Naive thymus-derived CD8-positive, alpha-beta T cell (primary cell): ENCODE measurements at regions not wholly inside any gene's neighbourhood (a gene's known extent, or its start where the extent isn't known, plus 50 kb on each side); places are given as distances from the start of the nearest gene placed in this dataset.

Experiments used
- ATAC-seq, 2 donors: fragments of 150-1000 bp; cut with Tn5 transposase in 1 of 2; sonication (Bioruptor Pico), chemical (Tn5 transposase) in 1 of 2; 1 replicate in 1 of 2; 2 replicates in 1 of 2; pipeline ENCODE4 v1.10.0; 2021; ENCODE audit warnings: mild to moderate bottlenecking in 2 of 2, moderate library complexity in 2 of 2
- POLR2A ChIA-PET: fragments of 350-600 bp; sonication (Branson Sonifier 250); formaldehyde crosslinking; loops from one replicate; lab custom pipeline; 2021; ENCODE audit warnings: antibody characterized with exemption; lab: Charles Lee
- DNase-seq, 10 donors: peaks; one replicate each; pipeline versions ENCODE4 v3.0.0 to v3.0.0-alpha.2; 2020 to 2022
- H3K27ac Mint-ChIP-seq, 10 donors: one replicate each; pipeline ENCODE4 v1.8.0; 2020 to 2022; ENCODE audit warnings: mild to moderate bottlenecking in 10 of 10, mixed read lengths in 10 of 10, moderate library complexity in 4 of 10, inconsistent platforms in 1 of 10
- H3K27me3 Mint-ChIP-seq, 5 donors: one replicate each; pipeline ENCODE4 v1.8.0; 2021 to 2022; ENCODE audit warnings: mixed read lengths in 5 of 5
- H3K36me3 Mint-ChIP-seq, 3 donors: one replicate each; pipeline ENCODE4 v1.8.0; 2020 to 2022; ENCODE audit warnings: mixed read lengths in 3 of 3, mild to moderate bottlenecking in 2 of 3, inconsistent platforms in 1 of 3
- H3K4me1 Mint-ChIP-seq, 4 donors: one replicate each; pipeline ENCODE4 v1.8.0; 2021 to 2022; ENCODE audit warnings: mixed read lengths in 4 of 4
- H3K4me3 Mint-ChIP-seq, 10 donors: one replicate each; pipeline ENCODE4 v1.8.0; 2020 to 2022; ENCODE audit warnings: mild to moderate bottlenecking in 10 of 10, mixed read lengths in 10 of 10, moderate library complexity in 6 of 10, inconsistent platforms in 1 of 10
- H3K9me3 Mint-ChIP-seq, 9 donors: one replicate each; pipeline ENCODE4 v1.8.0; 2020 to 2022; ENCODE audit warnings: mixed read lengths in 9 of 9, mild to moderate bottlenecking in 3 of 9, inconsistent platforms in 1 of 9, moderate library complexity in 1 of 9

DNA sequence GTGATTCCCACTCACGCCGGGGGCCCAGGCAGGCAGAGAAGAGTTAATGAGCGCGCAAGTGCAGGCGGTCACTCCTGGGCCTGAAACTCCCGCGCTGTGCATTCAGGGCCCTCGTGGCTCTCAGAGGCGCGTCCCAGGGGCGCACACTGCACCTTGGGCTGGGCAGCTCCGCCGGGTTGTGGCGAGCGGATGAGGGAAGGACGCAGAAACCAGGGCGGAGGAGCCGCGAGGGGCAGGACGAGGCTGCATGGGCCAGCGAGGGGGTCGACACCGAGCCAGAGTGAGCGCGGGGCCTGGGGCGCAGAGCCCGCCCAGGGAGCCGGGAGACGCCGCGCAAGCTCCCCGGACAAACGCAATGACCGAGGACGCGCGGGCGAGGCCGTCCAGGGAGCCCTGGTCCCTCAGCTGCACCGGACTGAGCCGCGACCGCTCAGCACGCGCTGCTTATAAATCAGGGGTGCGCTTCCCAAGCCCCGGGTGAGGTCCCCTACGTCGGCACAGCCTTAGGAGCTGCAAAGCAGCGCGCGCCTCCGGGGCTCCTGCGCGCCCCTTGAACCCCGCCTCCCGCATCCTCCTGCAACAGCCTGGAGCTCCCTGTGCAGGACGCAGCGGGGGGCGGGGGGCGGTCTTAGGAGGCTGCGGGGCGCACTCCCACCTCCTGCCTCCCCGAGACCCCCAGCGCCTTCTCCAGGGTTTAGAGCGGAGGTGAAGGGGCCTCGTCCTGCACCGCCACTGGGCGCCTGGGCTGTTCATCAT, 180.2 kb upstream of the ALKAL2 start:
- peaks cover 17 to 67% (median 31%) of the 10 kb centered on the region in 5 donors for H3K27me3 Mint-ChIP-seq
- DNase-seq (no peak), ATAC-seq (no peak)
- peaks cover 0 to 10% (median 6%) of the 10 kb centered on the region in 9 donors for H3K9me3 Mint-ChIP-seq
- H3K27ac Mint-ChIP-seq = no peak overlapping the region
- peaks cover 5 to 21% (median 8%) of the 10 kb centered on the region in 4 donors for H3K4me1 Mint-ChIP-seq
- POLR2A ChIA-PET = no interaction called here
- H3K4me3 Mint-ChIP-seq = peak overlapping the region; percentile 12 to 75 (median 44)
- H3K36me3 Mint-ChIP-seq = peaks cover 0 to 8% (median 3%) of the 10 kb centered on the region in 3 donors

DNA sequence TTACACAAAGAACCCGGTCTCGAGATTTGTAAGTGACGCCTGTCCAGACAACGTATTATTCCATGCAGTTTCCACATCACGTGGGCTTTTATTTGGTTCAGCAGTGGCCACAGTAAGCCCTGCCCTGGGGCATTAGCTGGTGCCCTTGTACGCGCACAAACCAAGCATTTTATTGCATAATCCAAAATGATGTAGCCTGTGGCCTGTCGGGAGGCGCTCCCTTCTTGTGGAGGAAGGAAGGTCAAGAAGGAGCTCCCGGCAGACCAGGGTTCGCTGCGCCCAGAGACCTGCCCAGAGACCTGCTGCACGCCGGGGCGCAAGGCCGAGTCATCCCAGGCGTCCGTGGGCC, 179.6 kb upstream of the ALKAL2 start:
- H3K27ac Mint-ChIP-seq = no peak overlapping the region
- H3K4me1 Mint-ChIP-seq = peaks cover 5 to 22% (median 8%) of the 10 kb centered on the region in 4 donors
- H3K9me3 Mint-ChIP-seq = peaks cover 0 to 5% (median 1%) of the 10 kb centered on the region in 9 donors
- DNase-seq (no peak), ATAC-seq (no peak)
- POLR2A ChIA-PET = no interaction called here
- H3K36me3 Mint-ChIP-seq = peaks cover 0 to 3% (median 0%) of the 10 kb centered on the region in 3 donors
- H3K27me3 Mint-ChIP-seq = peaks cover 17 to 73% (median 31%) of the 10 kb centered on the region in 5 donors
- H3K4me3 Mint-ChIP-seq = peak overlapping the region; percentile 12 to 75 (median 44)

DNA sequence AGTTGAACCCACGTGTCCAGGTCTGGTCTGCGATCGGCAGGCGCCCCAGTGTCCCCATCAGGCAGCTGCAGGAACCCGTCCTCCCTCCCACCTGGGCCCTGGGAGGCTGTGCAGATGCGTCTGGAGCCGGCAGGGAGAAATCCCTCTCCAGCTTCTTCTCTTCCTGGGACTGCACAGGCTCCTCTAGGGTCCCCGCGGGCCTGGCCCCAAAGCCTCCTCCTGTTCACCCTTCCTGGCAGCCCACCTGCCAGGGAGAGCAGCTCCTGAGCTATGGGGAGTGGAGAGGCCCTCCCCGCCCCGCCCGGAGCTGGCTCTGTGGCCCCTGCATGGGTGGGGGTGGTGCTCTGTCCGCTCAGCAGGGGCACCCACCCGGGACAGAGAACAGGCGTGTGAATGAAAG, 179.2 kb upstream of the ALKAL2 start:
- H3K27ac Mint-ChIP-seq = no peak overlapping the region
- no peaks in the 10 kb centered on the region for H3K36me3 Mint-ChIP-seq
- H3K4me1 Mint-ChIP-seq = peaks cover 5 to 26% (median 8%) of the 10 kb centered on the region in 4 donors
- H3K9me3 Mint-ChIP-seq = peaks cover 0 to 2% (median 0%) of the 10 kb centered on the region in 9 donors
- DNase-seq = no peak
- POLR2A ChIA-PET = no interaction called here
- no peak for ATAC-seq
- peaks cover 17 to 77% (median 33%) of the 10 kb centered on the region in 5 donors for H3K27me3 Mint-ChIP-seq
- no peak overlapping the region for H3K4me3 Mint-ChIP-seq

DNA sequence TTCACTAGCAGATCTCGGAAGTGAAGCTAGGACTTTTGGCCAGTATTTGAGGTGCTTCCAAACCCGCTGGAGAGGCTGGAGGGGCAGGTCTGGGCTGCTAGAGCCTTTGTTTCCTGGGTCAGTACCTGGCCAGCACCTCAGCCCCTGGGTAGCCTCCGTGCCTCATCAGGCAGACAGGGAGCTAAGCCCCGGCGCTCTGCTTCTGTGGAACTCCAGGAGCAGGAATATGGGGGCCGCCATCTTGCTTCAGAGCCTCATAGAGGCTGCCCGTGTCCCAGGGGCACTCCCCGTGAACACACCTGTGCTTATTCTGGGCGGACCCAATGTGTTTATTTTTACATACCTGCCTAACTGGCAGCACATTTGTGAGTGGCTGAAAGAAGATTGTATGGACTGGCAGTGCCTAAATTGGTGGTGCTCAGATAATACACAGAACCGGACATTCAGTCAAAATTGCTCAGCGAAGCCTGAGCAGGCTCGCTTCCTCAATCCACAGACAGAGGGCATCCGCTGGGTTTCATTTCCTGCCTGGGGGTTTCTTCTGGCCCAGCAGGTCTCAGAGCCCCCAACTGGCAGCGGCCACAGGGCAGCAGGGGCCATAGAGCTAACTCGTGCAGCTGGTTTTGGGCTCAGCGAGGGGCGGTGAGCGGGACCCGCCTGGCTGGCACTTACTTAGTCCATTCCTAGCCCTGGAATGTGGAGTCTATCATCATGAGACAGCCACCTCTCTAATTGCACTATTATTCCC, 176.8 kb upstream of the ALKAL2 start:
- Mint-ChIP-seq H3K9me3 (peaks cover 0 to 2% (median 0%) of the 10 kb centered on the region in 9 donors), H3K27me3 (peaks cover 29 to 89% (median 33%) of the 10 kb centered on the region in 5 donors), H3K27ac (peak overlapping the region in 1 of 10 donors; percentile 73), H3K4me1 (peaks cover 20 to 49% (median 30%) of the 10 kb centered on the region in 4 donors), H3K4me3 (no peak overlapping the region), H3K36me3 (no peaks in the 10 kb centered on the region)
- DNase-seq (no peak), ATAC-seq (no peak)
- POLR2A ChIA-PET = interaction anchor here (0.8 kb wide), 1 partner anchor 26 kb away, joined by 3 read pairs; no protein-coding TSS in a partner anchor

DNA sequence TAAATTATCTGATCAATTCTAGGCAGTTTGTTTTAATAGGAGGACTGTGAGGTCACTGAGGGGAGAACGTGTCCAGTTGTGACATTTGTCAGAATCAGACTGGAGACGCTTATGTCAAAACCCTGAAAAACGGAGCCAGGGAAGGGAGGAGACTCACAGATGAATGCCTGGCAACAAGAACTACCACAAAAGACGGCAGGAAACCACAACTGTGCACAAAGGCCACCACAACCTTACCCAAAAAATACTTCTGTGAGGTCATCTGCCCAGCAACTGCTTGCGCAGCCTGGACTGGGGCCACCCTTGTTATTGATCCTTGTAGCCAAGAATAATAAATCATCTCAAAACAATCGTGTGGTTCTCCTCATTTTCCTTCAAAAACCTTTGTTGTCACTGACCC, 173.0 kb upstream of the ALKAL2 start:
- DNase-seq = peak in 9 of 10 donors; percentile 37 to 88 (median 81)
- H3K36me3 Mint-ChIP-seq = no peaks in the 10 kb centered on the region
- peak overlapping the region; percentile 10 to 94 (median 85) for H3K27ac Mint-ChIP-seq
- peak overlapping the region; percentile 29 to 89 (median 74) for H3K4me3 Mint-ChIP-seq
- ATAC-seq = peak; percentile 93 to 94
- peaks cover 21 to 67% (median 28%) of the 10 kb centered on the region in 4 donors for H3K4me1 Mint-ChIP-seq
- no peaks in the 10 kb centered on the region for H3K9me3 Mint-ChIP-seq
- H3K27me3 Mint-ChIP-seq = peaks cover 21 to 91% (median 29%) of the 10 kb centered on the region in 5 donors
- POLR2A ChIA-PET = interaction anchor here (1.3 kb wide), 1 partner anchor 31 kb away, joined by 5 read pairs; no protein-coding TSS in a partner anchor

DNA sequence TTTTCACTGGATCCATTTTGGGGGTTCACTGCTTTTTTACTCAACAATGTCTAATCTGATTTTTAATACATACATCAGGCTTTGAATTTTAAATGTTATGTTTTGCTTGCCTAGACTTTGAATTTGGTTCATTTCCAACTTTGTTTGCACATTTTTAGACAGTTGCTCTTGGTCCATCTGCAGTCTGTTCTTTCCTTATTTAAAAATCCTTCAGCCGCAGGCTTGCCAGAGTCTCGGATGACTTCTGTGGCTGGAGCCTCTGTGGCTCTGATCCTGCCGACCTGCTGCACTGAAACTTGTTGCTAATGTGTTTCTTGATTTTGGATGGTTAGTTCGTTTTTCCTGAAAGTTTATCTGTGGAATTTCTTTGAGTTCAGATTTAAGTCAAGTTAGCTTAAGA, 172.0 kb upstream of the ALKAL2 start:
- POLR2A ChIA-PET = no interaction called here
- peaks cover 18 to 91% (median 31%) of the 10 kb centered on the region in 5 donors for H3K27me3 Mint-ChIP-seq

DNA sequence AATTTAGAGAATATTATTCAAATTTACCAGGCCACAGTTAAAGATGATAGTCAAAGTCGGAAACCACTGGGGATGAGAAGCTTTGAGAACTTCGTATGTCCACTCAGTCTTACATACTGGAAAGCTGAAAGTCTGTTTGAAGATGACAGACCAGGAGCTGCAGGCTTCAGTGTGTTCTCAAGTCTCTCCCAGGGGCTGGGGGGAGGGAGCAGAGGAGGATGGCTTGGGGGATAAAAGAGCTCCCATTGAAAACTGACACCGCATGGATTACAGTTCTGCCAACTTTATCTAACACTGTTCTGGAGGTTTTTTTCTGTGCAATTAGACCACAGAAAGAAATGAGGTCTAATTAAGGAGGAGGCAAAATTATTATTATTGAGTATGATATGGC, 170.5 kb upstream of the ALKAL2 start:
- peaks cover 16 to 82% (median 33%) of the 10 kb centered on the region in 5 donors for H3K27me3 Mint-ChIP-seq
- no peaks in the 10 kb centered on the region for H3K9me3 Mint-ChIP-seq
- peaks cover 25 to 80% (median 43%) of the 10 kb centered on the region in 4 donors for H3K4me1 Mint-ChIP-seq
- no peak for DNase-seq
- H3K36me3 Mint-ChIP-seq = no peaks in the 10 kb centered on the region
- ATAC-seq = no peak
- no peak overlapping the region for H3K4me3 Mint-ChIP-seq
- POLR2A ChIA-PET = interaction anchor here (1.8 kb wide), 1 partner anchor 28 kb away, joined by 6 read pairs; no protein-coding TSS in a partner anchor
- peak overlapping the region in 2 of 10 donors; percentile 26 to 59 for H3K27ac Mint-ChIP-seq

More for the DNA sequence above, 172.0 kb upstream of the ALKAL2 start:
- H3K36me3 Mint-ChIP-seq = no peaks in the 10 kb centered on the region
- no peaks in the 10 kb centered on the region for H3K9me3 Mint-ChIP-seq
- DNase-seq = no peak
- peak overlapping the region in 7 of 10 donors; percentile 25 to 94 (median 85) for H3K27ac Mint-ChIP-seq
- H3K4me1 Mint-ChIP-seq = peaks cover 25 to 69% (median 35%) of the 10 kb centered on the region in 4 donors
- H3K4me3 Mint-ChIP-seq = peak overlapping the region in 5 of 10 donors; percentile 31 to 84 (median 68)
- ATAC-seq = no peak

DNA sequence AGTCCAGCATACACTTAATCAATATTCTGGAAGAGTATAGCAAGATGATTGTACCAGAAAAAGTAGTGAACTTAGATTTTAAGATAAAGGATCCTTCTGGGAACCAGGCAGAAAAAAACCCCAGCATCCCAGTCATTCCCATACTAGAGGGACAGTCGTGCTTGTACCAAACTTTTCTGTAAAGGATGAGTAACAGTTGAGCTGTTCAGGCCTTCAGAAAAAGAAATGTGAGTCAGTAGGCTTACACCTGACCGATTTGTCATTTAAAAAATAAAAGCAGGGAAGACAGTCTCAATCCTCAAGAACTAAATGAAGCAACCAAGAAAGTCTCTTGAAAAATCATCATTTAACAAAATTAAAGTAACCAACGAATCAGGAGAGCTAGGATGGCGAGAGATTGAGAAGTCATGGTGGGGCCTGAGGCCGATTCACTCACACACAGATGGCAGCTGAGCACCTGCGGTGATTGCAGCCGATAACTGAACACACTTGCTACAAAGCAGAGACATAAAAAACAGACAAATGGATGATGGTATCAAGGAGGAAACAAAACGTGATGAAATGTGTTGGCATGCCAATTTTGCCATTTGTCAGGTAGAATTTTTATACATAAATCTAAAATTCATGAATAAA, 170.0 kb upstream of the ALKAL2 start:
- Mint-ChIP-seq H3K4me1 (peaks cover 25 to 84% (median 44%) of the 10 kb centered on the region in 4 donors), H3K27me3 (peaks cover 16 to 77% (median 32%) of the 10 kb centered on the region in 5 donors)
- POLR2A ChIA-PET = interaction anchor here (1.8 kb wide), 1 partner anchor 28 kb away, joined by 6 read pairs; no protein-coding TSS in a partner anchor

DNA sequence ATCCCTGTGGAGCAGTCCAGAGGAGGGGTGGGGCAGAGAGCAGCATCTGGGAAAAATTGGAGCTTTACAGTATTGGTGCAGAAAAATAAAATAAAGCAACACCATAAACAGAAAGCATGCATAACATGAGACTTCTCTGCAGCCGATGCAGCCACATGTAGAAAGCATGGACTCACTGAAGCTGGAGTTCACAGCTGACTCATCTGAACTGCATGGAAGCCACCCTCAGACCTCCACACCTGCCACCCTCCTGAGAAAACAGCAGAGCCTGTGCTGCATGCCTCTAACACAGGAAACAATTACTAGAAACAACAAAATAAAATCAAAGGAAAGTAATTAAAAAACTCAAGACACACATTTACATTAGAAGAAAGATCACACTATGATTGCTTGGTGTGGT, 169.4 kb upstream of the ALKAL2 start:
- Mint-ChIP-seq H3K4me1 (peaks cover 25 to 80% (median 44%) of the 10 kb centered on the region in 4 donors), H3K9me3 (no peaks in the 10 kb centered on the region), H3K4me3 (no peak overlapping the region), H3K27ac (peak overlapping the region in 4 of 10 donors; percentile 3 to 59 (median 26)), H3K27me3 (peaks cover 14 to 70% (median 32%) of the 10 kb centered on the region in 5 donors), H3K36me3 (no peaks in the 10 kb centered on the region)
- ATAC-seq = no peak
- DNase-seq = no peak
- POLR2A ChIA-PET = no interaction called here

More for the DNA sequence above, 170.0 kb upstream of the ALKAL2 start:
- ATAC-seq (no peak), DNase-seq (no peak)
- H3K4me3 Mint-ChIP-seq = no peak overlapping the region
- H3K27ac Mint-ChIP-seq = peak overlapping the region in 3 of 10 donors; percentile 18 to 59 (median 56)
- H3K9me3 Mint-ChIP-seq = no peaks in the 10 kb centered on the region
- H3K36me3 Mint-ChIP-seq = no peaks in the 10 kb centered on the region

DNA sequence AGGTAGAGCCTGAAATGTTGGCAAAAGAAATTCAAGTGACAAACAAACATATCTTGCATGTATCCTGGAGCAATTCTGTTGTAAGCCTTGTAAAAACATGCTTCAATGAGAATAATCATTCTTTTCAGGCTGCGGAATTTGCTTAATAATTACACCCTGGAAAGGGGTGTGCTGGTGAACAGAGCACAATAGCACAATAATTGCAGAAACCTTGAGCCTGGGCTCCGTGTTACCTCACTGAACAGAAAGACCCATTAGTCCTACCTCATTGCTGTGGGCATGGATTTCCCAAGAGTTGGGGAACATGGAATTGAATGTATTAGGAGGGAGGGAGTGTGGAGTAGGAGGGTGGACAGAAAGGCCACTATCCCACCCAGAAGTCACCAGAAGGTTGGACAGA, 168.0 kb upstream of the ALKAL2 start:
- Mint-ChIP-seq H3K4me3 (no peak overlapping the region), H3K36me3 (no peaks in the 10 kb centered on the region), H3K27me3 (peaks cover 14 to 72% (median 28%) of the 10 kb centered on the region in 5 donors), H3K9me3 (no peaks in the 10 kb centered on the region), H3K4me1 (peaks cover 23 to 67% (median 33%) of the 10 kb centered on the region in 4 donors), H3K27ac (peak overlapping the region in 1 of 10 donors; percentile 62)
- no peak for DNase-seq
- POLR2A ChIA-PET = interaction anchor here (0.8 to 1.0 kb wide), 2 partner anchors 18 to 19 kb away, joined by 3 read pairs; no protein-coding TSS in a partner anchor
- no peak for ATAC-seq

DNA sequence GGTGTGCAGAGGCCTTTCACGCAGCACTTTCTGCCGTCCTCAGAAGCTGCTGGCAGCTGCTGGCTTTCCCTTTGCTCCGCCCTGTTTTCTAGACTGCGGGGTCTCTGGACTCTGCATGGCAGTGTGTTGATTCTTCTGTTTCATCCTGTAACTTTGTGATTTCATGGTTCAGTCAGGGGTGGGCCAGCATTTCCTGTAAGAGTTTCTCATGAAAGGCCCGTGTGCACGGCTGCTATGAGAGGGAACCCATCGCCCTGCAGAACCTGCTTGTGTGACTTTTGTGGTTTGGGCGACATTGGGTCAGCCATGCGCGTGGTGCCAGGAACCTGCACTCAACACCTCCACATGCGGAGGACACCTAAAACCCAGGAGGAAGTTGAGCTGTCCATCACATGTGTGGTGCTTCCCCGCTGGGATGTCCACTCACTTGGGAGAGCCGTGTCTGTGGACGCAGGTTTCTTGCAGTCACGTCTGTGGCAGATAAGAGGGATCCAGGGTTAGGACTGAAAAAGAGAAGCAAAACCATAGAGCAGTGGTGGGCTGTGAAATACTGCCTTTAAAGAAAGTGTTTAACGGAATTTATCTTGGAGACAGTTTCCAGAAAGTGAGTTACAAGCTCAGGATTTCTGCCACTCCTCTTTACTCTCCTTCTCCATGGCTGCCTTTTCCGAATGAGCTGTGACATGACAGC, 167.3 kb upstream of the ALKAL2 start:
- peaks cover 11 to 65% (median 26%) of the 10 kb centered on the region in 5 donors for H3K27me3 Mint-ChIP-seq
- ATAC-seq (peak; percentile 67 to 90), DNase-seq (peak in 4 of 10 donors; percentile 9 to 46 (median 37))
- peak overlapping the region in 8 of 10 donors; percentile 8 to 74 (median 28) for H3K4me3 Mint-ChIP-seq
- H3K9me3 Mint-ChIP-seq = no peaks in the 10 kb centered on the region
- no peaks in the 10 kb centered on the region for H3K36me3 Mint-ChIP-seq
- H3K27ac Mint-ChIP-seq = peak overlapping the region in 4 of 10 donors; percentile 22 to 87 (median 52)
- POLR2A ChIA-PET = interaction anchor here (0.8 to 1.0 kb wide), 2 partner anchors 17 to 18 kb away, joined by 3 read pairs; no protein-coding TSS in a partner anchor
- peaks cover 17 to 59% (median 25%) of the 10 kb centered on the region in 4 donors for H3K4me1 Mint-ChIP-seq
